ENCODE measurements at regions not wholly inside any gene's neighbourhood (a gene's known extent, or its start where the extent isn't known, plus 50 kb on each side); places are given as distances from the start of the nearest gene placed in this dataset.

DNA sequence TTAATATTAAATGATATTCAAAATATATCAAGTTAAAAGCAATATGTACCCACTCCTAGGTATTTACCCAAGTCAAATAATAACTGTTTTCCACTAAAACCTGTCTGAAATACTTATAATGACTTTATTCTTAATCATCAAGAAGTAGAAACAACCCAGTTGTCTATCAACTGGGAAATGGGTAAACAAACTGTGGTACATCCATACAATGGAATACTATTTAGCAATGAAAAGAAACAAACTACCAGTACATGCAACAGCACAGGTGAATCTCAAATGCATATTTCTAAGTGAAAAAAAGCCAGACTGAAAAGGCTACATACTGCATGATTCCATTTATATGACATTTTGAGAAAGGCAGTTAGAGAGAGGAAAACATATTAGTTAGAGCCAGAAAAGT lies 559.9 kb downstream of the MBD2 start:
- Histone ChIP-seq H3K27me3 (replicated peaks in 1 of 7) (no peaks in the 10 kb centered on the region), H3K4me1 (no peaks in the 10 kb centered on the region), H3K9me3 (peaks cover 7 to 59% (median 42%) of the 10 kb centered on the region in 8 donors), H3K27ac (no peak overlapping the region), H3K4me3 (no peak overlapping the region), H3K36me3 (no peaks in the 10 kb centered on the region)
- DNase-seq, result no peak
- TF ChIP-seq POLR2A (IDR thresholded peaks at IDR 0.05) (no peak), POLR2AphosphoS5 (IDR thresholded peaks at IDR 0.05) (no peak)
- TF ChIP-seq, protein P1, sequence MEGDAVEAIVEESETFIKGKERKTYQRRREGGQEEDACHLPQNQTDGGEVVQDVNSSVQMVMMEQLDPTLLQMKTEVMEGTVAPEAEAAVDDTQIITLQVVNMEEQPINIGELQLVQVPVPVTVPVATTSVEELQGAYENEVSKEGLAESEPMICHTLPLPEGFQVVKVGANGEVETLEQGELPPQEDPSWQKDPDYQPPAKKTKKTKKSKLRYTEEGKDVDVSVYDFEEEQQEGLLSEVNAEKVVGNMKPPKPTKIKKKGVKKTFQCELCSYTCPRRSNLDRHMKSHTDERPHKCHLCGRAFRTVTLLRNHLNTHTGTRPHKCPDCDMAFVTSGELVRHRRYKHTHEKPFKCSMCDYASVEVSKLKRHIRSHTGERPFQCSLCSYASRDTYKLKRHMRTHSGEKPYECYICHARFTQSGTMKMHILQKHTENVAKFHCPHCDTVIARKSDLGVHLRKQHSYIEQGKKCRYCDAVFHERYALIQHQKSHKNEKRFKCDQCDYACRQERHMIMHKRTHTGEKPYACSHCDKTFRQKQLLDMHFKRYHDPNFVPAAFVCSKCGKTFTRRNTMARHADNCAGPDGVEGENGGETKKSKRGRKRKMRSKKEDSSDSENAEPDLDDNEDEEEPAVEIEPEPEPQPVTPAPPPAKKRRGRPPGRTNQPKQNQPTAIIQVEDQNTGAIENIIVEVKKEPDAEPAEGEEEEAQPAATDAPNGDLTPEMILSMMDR (IDR thresholded peaks at IDR 0.05 in 8 of 11, conservative IDR thresholded peaks at IDR 0.05 in 3 of 11), result no peak
- intact Hi-C loops (cut with DNase I; ENCODE audit: low total_unique reads), result no loop called here

DNA sequence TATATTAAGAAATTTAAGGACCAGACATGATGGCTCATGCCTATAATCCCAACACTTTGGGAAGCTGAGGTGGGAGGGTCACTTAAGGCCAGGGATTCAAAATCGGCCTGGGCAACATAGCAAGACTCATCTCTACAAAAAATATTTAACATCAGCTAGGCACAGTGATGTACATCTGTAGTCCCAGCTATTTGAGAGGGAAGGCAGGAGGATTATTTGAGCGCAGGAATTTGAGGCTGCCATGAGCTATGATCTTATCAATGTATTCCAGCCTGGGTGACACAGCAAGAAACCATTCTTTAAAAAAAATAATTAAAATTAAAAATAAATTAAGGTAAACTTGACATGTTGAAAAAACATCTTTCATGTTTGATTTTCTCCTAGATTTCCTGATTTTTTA lies 564.2 kb downstream of the MBD2 start:
- Histone ChIP-seq H3K27ac (no peak overlapping the region), H3K9me3 (peaks cover 5 to 65% (median 40%) of the 10 kb centered on the region in 8 donors), H3K4me1 (no peaks in the 10 kb centered on the region), H3K4me3 (no peak overlapping the region), H3K36me3 (no peaks in the 10 kb centered on the region), H3K27me3 (replicated peaks in 1 of 7) (no peaks in the 10 kb centered on the region)
- 63 to 81% (median 72%) methylated on average over 2 of the region's 2 CpGs for WGBS, 5 donors
- intact Hi-C loops (cut with DNase I; ENCODE audit: low total_unique reads), result no loop called here
- no peak for TF ChIP-seq POLR2A (IDR thresholded peaks at IDR 0.05)
- TF ChIP-seq, protein P1 (IDR thresholded peaks at IDR 0.05 in 8 of 11, conservative IDR thresholded peaks at IDR 0.05 in 3 of 11), result no peak
- no peak for TF ChIP-seq POLR2AphosphoS5 (IDR thresholded peaks at IDR 0.05)
- DNase-seq, result no peak

DNA sequence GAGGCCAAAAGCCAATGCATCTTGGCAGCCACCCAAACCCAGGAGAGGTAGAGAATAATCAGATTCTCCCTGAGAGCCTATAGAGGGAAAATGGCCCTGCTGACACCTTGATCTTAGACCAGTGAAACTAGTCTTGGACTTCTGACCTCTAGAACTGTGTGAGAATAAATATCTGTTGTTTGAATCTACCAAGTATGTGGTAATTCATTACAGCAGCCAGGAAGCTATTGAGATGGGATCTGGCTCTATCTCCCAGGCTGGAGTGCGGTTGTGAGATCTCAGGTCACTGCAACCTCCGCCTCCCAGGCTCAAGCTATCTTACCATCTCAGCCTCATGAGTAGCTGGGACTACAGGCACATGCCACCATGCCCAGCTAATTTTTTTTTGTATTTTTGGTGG lies 567.2 kb downstream of the MBD2 start:
- WGBS, 5 donors, result 59 to 90% (median 66%) methylated on average over 2 of the region's 2 CpGs
- H3K27me3 ChIP-seq (replicated peaks in 1 of 7), result no peaks in the 10 kb centered on the region
- intact Hi-C loops (cut with DNase I; ENCODE audit: low total_unique reads), result no loop called here

DNA sequence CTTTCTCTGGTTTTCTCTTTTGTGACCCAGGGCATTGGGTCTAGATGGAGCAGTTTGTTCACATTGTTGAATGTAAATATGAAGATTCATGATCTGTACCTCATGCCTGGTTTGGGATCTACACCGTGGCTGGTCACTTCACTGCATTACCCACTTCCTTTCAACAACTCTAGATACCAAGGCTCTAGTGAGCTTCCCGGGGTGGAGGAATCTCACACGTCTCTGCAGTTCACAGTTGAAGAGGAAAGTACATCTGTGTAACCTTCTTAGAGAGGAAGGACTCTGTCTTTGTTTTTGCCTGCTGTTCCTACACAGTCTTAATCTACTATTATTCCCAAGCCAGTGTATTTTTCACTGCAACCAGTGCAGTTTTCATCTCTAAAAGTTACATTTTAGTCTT lies 574.8 kb downstream of the MBD2 start:
- Histone ChIP-seq H3K4me1 (no peaks in the 10 kb centered on the region), H3K9me3 (no peaks in the 10 kb centered on the region), H3K36me3 (no peaks in the 10 kb centered on the region), H3K27ac (no peak overlapping the region), H3K4me3 (no peak overlapping the region), H3K27me3 (replicated peaks in 1 of 7) (no peaks in the 10 kb centered on the region)
- no peak for DNase-seq
- intact Hi-C loops (cut with DNase I; ENCODE audit: low total_unique reads), result no loop called here
- 11 to 21% (median 20%) methylated on average over 3 of the region's 3 CpGs for WGBS, 5 donors
- TF ChIP-seq POLR2AphosphoS5 (IDR thresholded peaks at IDR 0.05) (no peak), POLR2A (IDR thresholded peaks at IDR 0.05) (no peak)
- TF ChIP-seq, protein P1 (IDR thresholded peaks at IDR 0.05 in 8 of 11, conservative IDR thresholded peaks at IDR 0.05 in 3 of 11), result no peak

More for the DNA sequence above, 567.2 kb downstream of the MBD2 start:
- Histone ChIP-seq H3K4me1 (no peaks in the 10 kb centered on the region), H3K36me3 (no peaks in the 10 kb centered on the region), H3K4me3 (no peak overlapping the region), H3K9me3 (peaks cover 0 to 41% (median 13%) of the 10 kb centered on the region in 8 donors), H3K27ac (no peak overlapping the region)
- TF ChIP-seq POLR2A (IDR thresholded peaks at IDR 0.05) (no peak), POLR2AphosphoS5 (IDR thresholded peaks at IDR 0.05) (no peak)
- TF ChIP-seq, protein P1 (IDR thresholded peaks at IDR 0.05 in 8 of 11, conservative IDR thresholded peaks at IDR 0.05 in 3 of 11), result no peak
- no peak for DNase-seq

All from spleen (tissue), 11 donors.